K562 (cell line): ENCODE measurements at regions not wholly inside any gene's neighbourhood (a gene's known extent, or its start where the extent isn't known, plus 50 kb on each side); places are given as distances from the start of the nearest gene placed in this dataset.

ENCODE experiments used
- ATAC-seq: fragments of 200-7000 bp; cut with Tn5 transposase; 3 replicates; pipeline ENCODE4 v1.9.1; 2020; ENCODE audit warnings: moderate library complexity
- BruUV-seq: library from RNA; stranded (reverse); fragments of 400-500 nt; replicated peaks from 2 replicates; lab custom pipeline; 2021; lab: Mats Ljungman, UMichigan
- CTCF ChIA-PET: fragments of 300-600 bp; formaldehyde crosslinking; extraction: SDS; loops from one replicate; lab custom pipeline; 2021; ENCODE audit warnings: low intra/inter-chr PET ratio; lab: Yijun Ruan, JAX
- POLR2A ChIA-PET: fragments of 300-600, 350-650 bp; sonication (Branson Sonifier 250); formaldehyde crosslinking; extraction: SDS; loops from one replicate; lab custom pipeline; 2021; ENCODE audit warnings: antibody characterized with exemption, inconsistent platforms; lab: Yijun Ruan, JAX
- DNase-seq, 4 experiments: peaks; one replicate each; pipeline versions ENCODE4 v3.0.0 to v3.0.0-alpha.2; 2011 to 2018; ENCODE audit warnings: low spot score in 3 of 4, mixed read lengths in 3 of 4; ENCODE audit errors: extremely low read depth in 1 of 4
- FAIRE-seq: peaks from 2 replicates; lab custom pipeline; 2011; peaks lifted over from hg19 to GRCh38; lab: Jason Lieb, UNC
- H2AFZ ChIP-seq: 2 replicates; pipeline ENCODE4 v1.6.0; 2011; ENCODE audit warnings: low read depth, low read length, control low read depth, inconsistent platforms
- H3K27ac ChIP-seq: fragments of 200-600 bp; 3 replicates; pipeline ENCODE4 v1.8.0; 2011; ENCODE audit warnings: low read depth, mild to moderate bottlenecking, control low read depth, inconsistent platforms, low read length, moderate library complexity, mixed read lengths; ENCODE audit errors: extremely low read depth
- H3K27me3 ChIP-seq, 2 experiments: fragments of 300-600 bp in 1 of 2; 2 replicates in 1 of 2; 3 replicates in 1 of 2; pipeline versions ENCODE4 v1.6.0 to v1.8.0; 2011; ENCODE audit warnings: inconsistent platforms in 2 of 2, low read length in 2 of 2, mild to moderate bottlenecking in 1 of 2, mixed read lengths in 1 of 2, moderate library complexity in 1 of 2; ENCODE audit not compliant: control insufficient read depth in 2 of 2, insufficient read depth in 2 of 2
- H3K36me3 ChIP-seq: fragments of 300-600 bp; 3 replicates; pipeline ENCODE4 v1.8.0; 2011; ENCODE audit warnings: mild to moderate bottlenecking, low read length, inconsistent platforms; ENCODE audit not compliant: control insufficient read depth, insufficient read depth
- H3K4me1 ChIP-seq, 2 experiments: fragments of 200-600 bp in 1 of 2; replicated peaks in 1 of 2; 2 replicates in 1 of 2; 3 replicates in 1 of 2; pipeline versions ENCODE4 v1.5.1 to v1.8.0; 2011; ENCODE audit warnings: inconsistent platforms in 2 of 2, low read length in 2 of 2, mild to moderate bottlenecking in 1 of 2, mixed read lengths in 1 of 2, moderate library complexity in 1 of 2; ENCODE audit not compliant: control insufficient read depth in 2 of 2, insufficient read depth in 2 of 2
- H3K4me2 ChIP-seq: 2 replicates; pipeline ENCODE4 v1.6.1; 2011; ENCODE audit warnings: low read length, control low read depth, inconsistent platforms, mixed read lengths; ENCODE audit not compliant: insufficient read depth
- H3K4me3 ChIP-seq: fragments of 200-600 bp; sonication (generic), shearing (Covaris generic); 2 replicates; pipeline ENCODE4 v1.5.1; 2016; ENCODE audit warnings: control low read depth, inconsistent platforms
- H3K79me2 ChIP-seq: fragments of 200-600 bp; 3 replicates; pipeline ENCODE4 v1.8.0; 2011; ENCODE audit warnings: low read length, inconsistent platforms; ENCODE audit not compliant: control insufficient read depth, insufficient read depth
- H3K9ac ChIP-seq, 2 experiments: 2 replicates each; pipeline versions ENCODE4 v1.6.0 to v1.6.1; 2011; ENCODE audit warnings: low read depth in 2 of 2, low read length in 2 of 2, control low read depth in 1 of 2, inconsistent platforms in 1 of 2, mild to moderate bottlenecking in 1 of 2, mixed read lengths in 1 of 2; ENCODE audit not compliant: insufficient read depth in 1 of 2
- H3K9me1 ChIP-seq: one replicate; pipeline ENCODE4 v1.6.0; 2011; ENCODE audit warnings: inconsistent platforms, mild to moderate bottlenecking, low read length, moderate library complexity; ENCODE audit not compliant: control insufficient read depth, insufficient read depth
- H3K9me3 ChIP-seq: replicated peaks from 2 replicates; pipeline ENCODE4 v1.5.1; 2011; ENCODE audit warnings: low read depth, low read length, inconsistent platforms; ENCODE audit not compliant: control insufficient read depth, insufficient read depth
- H4K20me1 ChIP-seq: replicated peaks from 2 replicates; pipeline ENCODE4 v1.6.1; 2011; ENCODE audit warnings: low read length, inconsistent platforms, mixed read lengths; ENCODE audit not compliant: control insufficient read depth, insufficient read depth
- BACH1 ChIP-seq: fragments of 200-800 bp; sonication (Bioruptor generic); IDR thresholded peaks from 2 replicates; pipeline ENCODE4 v1.6.1; 2016; ENCODE audit warnings: missing genetic modification characterization, missing compliant biosample characterization
- CREM ChIP-seq: IDR thresholded peaks from 2 replicates; pipeline ENCODE4 v1.6.1; 2014; ENCODE audit warnings: antibody characterized with exemption, low read depth
- DNMT1 ChIP-seq: fragments of 450-650 bp; IDR thresholded peaks from 2 replicates; pipeline ENCODE4 v1.6.1; 2016; ENCODE audit warnings: antibody characterized with exemption, mild to moderate bottlenecking
- KDM1A ChIP-seq, 2 experiments: fragments of 450-650 bp; IDR thresholded peaks; 2 replicates each; pipeline ENCODE4 v1.6.1; 2016; ENCODE audit warnings: mild to moderate bottlenecking in 2 of 2
- ZNF12 ChIP-seq: sonication (generic); formaldehyde crosslinking; IDR thresholded peaks from 2 replicates; pipeline ENCODE4 v1.4.0; 2020; ENCODE audit warnings: mild to moderate bottlenecking, missing genetic modification reagents
- ZNF282 ChIP-seq: sonication (generic); formaldehyde crosslinking; IDR thresholded peaks from 2 replicates; pipeline ENCODE4 v1.8.1; 2023; ENCODE audit warnings: missing genetic modification reagents
- WGBS: fragments of 100-300 bp; shearing (Covaris generic); methylation state at CpG from one replicate; pipeline ENCODE4 v1.1.6; 2016; ENCODE audit warnings: low coverage, mixed read lengths; ENCODE audit not compliant: insufficient coverage; ENCODE audit errors: missing lambda C conversion rate; 5-methylcytosine and 5-hydroxymethylcytosine counted together
- in situ Hi-C: fragments of 300-500 bp; cut with MboI; formaldehyde crosslinking; loops from 4 replicates; pipeline ENCODE4 v1.15.0; 2018; ENCODE audit warnings: inconsistent platforms, mixed read lengths
- intact Hi-C: fragments of 100-400 bp; cut with micrococcal nuclease; formaldehyde crosslinking; loops from 2 replicates; pipeline ENCODE4 v1.14.2; 2022
- TF ChIP-seq, protein P1 (sequence below): fragments of 250-450 bp; sonication (Bioruptor Pico); IDR thresholded peaks from 2 replicates; pipeline ENCODE4 v1.8.0; 2021; ENCODE audit warnings: moderate library complexity, mild to moderate bottlenecking, inconsistent platforms
- TF ChIP-seq, protein P2 (sequence below): fragments of 450-650 bp; IDR thresholded peaks from 2 replicates; pipeline ENCODE4 v1.6.1; 2016; ENCODE audit warnings: low read depth
- TF ChIP-seq, protein P3 (sequence below): sonication (generic); formaldehyde crosslinking; IDR thresholded peaks from 2 replicates; pipeline ENCODE4 v1.4.0; 2020; ENCODE audit warnings: mild to moderate bottlenecking, missing genetic modification reagents

DNA sequence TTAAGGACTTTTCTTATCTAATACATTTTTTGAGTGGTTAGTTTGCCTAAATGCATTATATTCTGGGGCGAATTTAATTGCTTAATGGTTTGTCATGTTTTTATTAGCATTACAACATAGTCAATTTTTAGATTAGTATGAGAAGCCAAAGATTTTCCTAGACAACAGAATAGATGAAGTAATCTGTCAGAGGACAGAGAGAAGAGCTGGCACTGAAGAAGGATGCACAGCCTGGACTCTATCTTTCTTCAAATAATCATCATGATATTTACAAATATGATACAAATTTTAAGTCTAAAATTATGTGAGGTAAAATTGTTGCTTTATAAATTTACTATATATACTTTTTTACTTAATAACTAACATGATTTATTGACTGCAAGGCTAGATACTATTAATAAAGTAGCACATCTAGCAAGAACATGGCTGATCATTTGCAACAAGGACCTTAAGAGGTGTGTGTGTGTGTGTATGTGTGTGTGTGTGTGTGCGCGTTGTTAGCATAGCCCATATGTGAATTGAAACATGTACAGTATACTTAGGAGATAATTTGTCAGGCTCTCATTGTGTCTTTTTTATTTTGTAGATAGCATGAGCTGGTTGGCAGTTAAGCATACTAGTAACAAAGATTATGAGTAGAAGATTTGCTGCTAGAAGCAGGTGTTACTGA, 752.2 kb downstream of the DCDC2C start:
- ChIA-PET POLR2A (no interaction called here), CTCF (no interaction called here)
- ATAC-seq (no peak), DNase-seq (no peak), FAIRE-seq (no peak)
- H3K9me1 ChIP-seq = no peaks in the 10 kb centered on the region
- no peaks in the 10 kb centered on the region for H3K9me3 ChIP-seq
- WGBS = 0% methylated on average over 3 of the region's 3 CpGs
- intact Hi-C loops (no loop called here), in situ Hi-C loops (no loop called here)
- H3K36me3 ChIP-seq = no peaks in the 10 kb centered on the region
- no peaks in the 10 kb centered on the region for H3K27me3 ChIP-seq
- H3K4me3 ChIP-seq = no peak overlapping the region
- H2AFZ ChIP-seq = no peak overlapping the region
- no peaks in the 10 kb centered on the region for H3K79me2 ChIP-seq
- no peak overlapping the region for H3K4me2 ChIP-seq
- no peak overlapping the region for H3K27ac ChIP-seq
- no peaks in the 10 kb centered on the region for H3K4me1 ChIP-seq
- BruUV-seq = no TSS peak
- no peak overlapping the region for H3K9ac ChIP-seq
- H4K20me1 ChIP-seq = no peaks in the 10 kb centered on the region
- TF ChIP-seq BACH1 (tag) (no peak), KDM1A (IDR thresholded peaks at IDR 0.05) (no peak), ZNF12 (CRISPR knock-in tag) (no peak), DNMT1 (no peak), CREM (no peak), ZNF282 (CRISPR knock-in tag) (no peak)
- TF ChIP-seq, protein P1, sequence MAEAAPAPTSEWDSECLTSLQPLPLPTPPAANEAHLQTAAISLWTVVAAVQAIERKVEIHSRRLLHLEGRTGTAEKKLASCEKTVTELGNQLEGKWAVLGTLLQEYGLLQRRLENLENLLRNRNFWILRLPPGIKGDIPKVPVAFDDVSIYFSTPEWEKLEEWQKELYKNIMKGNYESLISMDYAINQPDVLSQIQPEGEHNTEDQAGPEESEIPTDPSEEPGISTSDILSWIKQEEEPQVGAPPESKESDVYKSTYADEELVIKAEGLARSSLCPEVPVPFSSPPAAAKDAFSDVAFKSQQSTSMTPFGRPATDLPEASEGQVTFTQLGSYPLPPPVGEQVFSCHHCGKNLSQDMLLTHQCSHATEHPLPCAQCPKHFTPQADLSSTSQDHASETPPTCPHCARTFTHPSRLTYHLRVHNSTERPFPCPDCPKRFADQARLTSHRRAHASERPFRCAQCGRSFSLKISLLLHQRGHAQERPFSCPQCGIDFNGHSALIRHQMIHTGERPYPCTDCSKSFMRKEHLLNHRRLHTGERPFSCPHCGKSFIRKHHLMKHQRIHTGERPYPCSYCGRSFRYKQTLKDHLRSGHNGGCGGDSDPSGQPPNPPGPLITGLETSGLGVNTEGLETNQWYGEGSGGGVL = no peak
- TF ChIP-seq, protein P2, sequence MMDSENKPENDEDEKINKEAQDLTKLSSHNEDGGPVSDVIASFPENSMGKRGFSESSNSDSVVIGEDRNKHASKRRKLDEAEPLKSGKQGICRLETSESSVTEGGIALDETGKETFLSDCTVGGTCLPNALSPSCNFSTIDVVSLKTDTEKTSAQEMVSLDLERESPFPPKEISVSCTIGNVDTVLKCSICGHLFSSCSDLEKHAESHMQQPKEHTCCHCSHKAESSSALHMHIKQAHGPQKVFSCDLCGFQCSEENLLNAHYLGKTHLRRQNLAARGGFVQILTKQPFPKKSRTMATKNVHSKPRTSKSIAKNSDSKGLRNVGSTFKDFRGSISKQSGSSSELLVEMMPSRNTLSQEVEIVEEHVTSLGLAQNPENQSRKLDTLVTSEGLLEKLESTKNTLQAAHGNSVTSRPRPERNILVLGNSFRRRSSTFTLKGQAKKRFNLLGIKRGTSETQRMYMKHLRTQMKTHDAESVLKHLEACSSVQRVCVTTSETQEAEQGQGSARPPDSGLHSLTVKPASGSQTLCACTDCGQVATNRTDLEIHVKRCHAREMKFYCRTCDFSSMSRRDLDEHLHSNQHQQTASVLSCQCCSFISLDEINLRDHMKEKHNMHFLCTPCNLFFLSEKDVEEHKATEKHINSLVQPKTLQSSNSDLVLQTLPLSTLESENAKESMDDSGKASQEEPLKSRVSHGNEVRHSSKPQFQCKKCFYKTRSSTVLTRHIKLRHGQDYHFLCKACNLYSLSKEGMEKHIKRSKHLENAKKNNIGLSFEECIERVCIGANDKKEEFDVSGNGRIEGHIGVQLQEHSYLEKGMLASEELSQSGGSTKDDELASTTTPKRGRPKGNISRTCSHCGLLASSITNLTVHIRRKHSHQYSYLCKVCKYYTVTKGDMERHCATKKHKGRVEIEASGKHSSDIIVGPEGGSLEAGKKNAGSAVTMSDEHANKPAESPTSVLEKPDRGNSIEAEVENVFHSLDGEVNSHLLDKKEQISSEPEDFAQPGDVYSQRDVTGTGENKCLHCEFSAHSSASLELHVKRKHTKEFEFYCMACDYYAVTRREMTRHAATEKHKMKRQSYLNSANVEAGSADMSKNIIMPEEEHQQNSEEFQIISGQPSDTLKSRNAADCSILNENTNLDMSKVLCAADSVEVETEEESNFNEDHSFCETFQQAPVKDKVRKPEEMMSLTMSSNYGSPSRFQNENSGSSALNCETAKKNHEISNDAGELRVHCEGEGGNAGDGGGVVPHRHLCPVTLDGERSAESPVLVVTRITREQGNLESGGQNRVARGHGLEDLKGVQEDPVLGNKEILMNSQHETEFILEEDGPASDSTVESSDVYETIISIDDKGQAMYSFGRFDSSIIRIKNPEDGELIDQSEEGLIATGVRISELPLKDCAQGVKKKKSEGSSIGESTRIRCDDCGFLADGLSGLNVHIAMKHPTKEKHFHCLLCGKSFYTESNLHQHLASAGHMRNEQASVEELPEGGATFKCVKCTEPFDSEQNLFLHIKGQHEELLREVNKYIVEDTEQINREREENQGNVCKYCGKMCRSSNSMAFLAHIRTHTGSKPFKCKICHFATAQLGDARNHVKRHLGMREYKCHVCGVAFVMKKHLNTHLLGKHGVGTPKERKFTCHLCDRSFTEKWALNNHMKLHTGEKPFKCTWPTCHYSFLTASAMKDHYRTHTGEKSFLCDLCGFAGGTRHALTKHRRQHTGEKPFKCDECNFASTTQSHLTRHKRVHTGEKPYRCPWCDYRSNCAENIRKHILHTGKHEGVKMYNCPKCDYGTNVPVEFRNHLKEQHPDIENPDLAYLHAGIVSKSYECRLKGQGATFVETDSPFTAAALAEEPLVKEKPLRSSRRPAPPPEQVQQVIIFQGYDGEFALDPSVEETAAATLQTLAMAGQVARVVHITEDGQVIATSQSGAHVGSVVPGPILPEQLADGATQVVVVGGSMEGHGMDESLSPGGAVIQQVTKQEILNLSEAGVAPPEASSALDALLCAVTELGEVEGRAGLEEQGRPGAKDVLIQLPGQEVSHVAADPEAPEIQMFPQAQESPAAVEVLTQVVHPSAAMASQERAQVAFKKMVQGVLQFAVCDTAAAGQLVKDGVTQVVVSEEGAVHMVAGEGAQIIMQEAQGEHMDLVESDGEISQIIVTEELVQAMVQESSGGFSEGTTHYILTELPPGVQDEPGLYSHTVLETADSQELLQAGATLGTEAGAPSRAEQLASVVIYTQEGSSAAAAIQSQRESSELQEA = no peak
- TF ChIP-seq, protein P3, sequence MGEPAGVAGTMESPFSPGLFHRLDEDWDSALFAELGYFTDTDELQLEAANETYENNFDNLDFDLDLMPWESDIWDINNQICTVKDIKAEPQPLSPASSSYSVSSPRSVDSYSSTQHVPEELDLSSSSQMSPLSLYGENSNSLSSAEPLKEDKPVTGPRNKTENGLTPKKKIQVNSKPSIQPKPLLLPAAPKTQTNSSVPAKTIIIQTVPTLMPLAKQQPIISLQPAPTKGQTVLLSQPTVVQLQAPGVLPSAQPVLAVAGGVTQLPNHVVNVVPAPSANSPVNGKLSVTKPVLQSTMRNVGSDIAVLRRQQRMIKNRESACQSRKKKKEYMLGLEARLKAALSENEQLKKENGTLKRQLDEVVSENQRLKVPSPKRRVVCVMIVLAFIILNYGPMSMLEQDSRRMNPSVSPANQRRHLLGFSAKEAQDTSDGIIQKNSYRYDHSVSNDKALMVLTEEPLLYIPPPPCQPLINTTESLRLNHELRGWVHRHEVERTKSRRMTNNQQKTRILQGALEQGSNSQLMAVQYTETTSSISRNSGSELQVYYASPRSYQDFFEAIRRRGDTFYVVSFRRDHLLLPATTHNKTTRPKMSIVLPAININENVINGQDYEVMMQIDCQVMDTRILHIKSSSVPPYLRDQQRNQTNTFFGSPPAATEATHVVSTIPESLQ (CRISPR knock-in tag) = no peak
